Esophagus squamous epithelium (tissue), 5 donors: ENCODE measurements at regions not wholly inside any gene's neighbourhood (a gene's known extent, or its start where the extent isn't known, plus 50 kb on each side); places are given as distances from the start of the nearest gene placed in this dataset.

ENCODE experiments used
- DNase-seq: peaks from one replicate; lab custom pipeline; 2025; lab: John Stamatoyannopoulos, UW
- H3K27ac ChIP-seq, 4 donors: fragments of 200-600 bp; sonication (generic); one replicate each; pipeline ENCODE4 v1.5.1; 2016 to 2019; ENCODE audit warnings: mild to moderate bottlenecking in 1 of 4
- H3K27me3 ChIP-seq, 4 donors: fragments of 200-600 bp; sonication (generic); 1 replicate in 3 of 4; 2 replicates in 1 of 4; pipeline versions ENCODE4 v1.5.1 to v1.6.0; 2017 to 2021; ENCODE audit warnings: antibody characterized with exemption in 1 of 4
- H3K36me3 ChIP-seq, 3 donors: fragments of 200-600 bp; sonication (generic); one replicate each; pipeline ENCODE4 v1.5.1; 2016 to 2019
- H3K4me1 ChIP-seq, 3 donors: fragments of 200-600 bp; sonication (generic); one replicate each; pipeline ENCODE4 v1.5.1; 2017 to 2019
- H3K4me3 ChIP-seq, 4 donors: fragments of 200-600 bp; sonication (generic); 1 replicate in 3 of 4; 2 replicates in 1 of 4; pipeline ENCODE4 v1.5.1; 2016 to 2019; ENCODE audit warnings: mild to moderate bottlenecking in 2 of 4, moderate library complexity in 1 of 4
- H3K9me3 ChIP-seq, 3 donors: fragments of 200-600 bp; sonication (generic); one replicate each; pipeline ENCODE4 v1.5.1; 2016 to 2019
- CTCF ChIP-seq, 6 experiments: fragments of 450-650 bp in 4 of 6; fragments of 200-600 bp in 2 of 6; sonication (generic) in 2 of 6; IDR thresholded peaks; one replicate each; pipeline ENCODE4 v1.5.1; 2016 to 2019; ENCODE audit warnings: antibody characterized with exemption in 6 of 6, mild to moderate bottlenecking in 4 of 6, moderate library complexity in 4 of 6
- POLR2A ChIP-seq, 4 donors: fragments of 450-650 bp; IDR thresholded peaks; one replicate each; pipeline ENCODE4 v1.6.1; 2017; ENCODE audit warnings: antibody characterized with exemption in 4 of 4, mild to moderate bottlenecking in 4 of 4, moderate library complexity in 3 of 4
- WGBS, 2 donors: methylation state at CpG; one replicate each; pipeline ENCODE4 v1.1.5; 2018; 5-methylcytosine and 5-hydroxymethylcytosine counted together
- intact Hi-C: fragments of 100-400 bp; cut with DNase I; formaldehyde crosslinking; loops from one replicate; pipeline ENCODE4 v1.15.0; 2022
- donor health status: DM: yes; HTN: yes; CAD: no.

- Histone ChIP-seq H3K9me3 (no peaks in the 10 kb centered on the region), H3K4me1 (no peaks in the 10 kb centered on the region), H3K4me3 (no peak overlapping the region), H3K27ac (no peak overlapping the region), H3K27me3 (peaks cover 0 to 46% (median 0%) of the 10 kb centered on the region in 4 donors), H3K36me3 (no peaks in the 10 kb centered on the region)
- 45 to 70% methylated on average over 8 of the region's 8 CpGs for WGBS, 2 donors
- TF ChIP-seq CTCF (IDR thresholded peaks at IDR 0.05) (no peak), POLR2A (IDR thresholded peaks at IDR 0.05) (no peak)
- intact Hi-C loops = no loop called here
- no peak for DNase-seq
Measured at GRCh38 chr1:11421443-11421842, 57.5 kb upstream of the DISP3 start.

- DNase-seq = no peak
- no peaks in the 10 kb centered on the region for H3K9me3 ChIP-seq
- WGBS, 2 donors = 58 to 66% methylated on average over 7 to 9 of the region's 9 CpGs
- H3K36me3 ChIP-seq = no peaks in the 10 kb centered on the region
- no peak overlapping the region for H3K27ac ChIP-seq
- no peak overlapping the region for H3K4me3 ChIP-seq
- no peak for TF ChIP-seq CTCF (IDR thresholded peaks at IDR 0.05)
- TF ChIP-seq POLR2A (IDR thresholded peaks at IDR 0.05) = no peak
- no peaks in the 10 kb centered on the region for H3K4me1 ChIP-seq
- intact Hi-C loops = no loop called here
- peaks cover 0 to 36% (median 0%) of the 10 kb centered on the region in 4 donors for H3K27me3 ChIP-seq
Measured at GRCh38 chr1:11422686-11423085, 56.3 kb upstream of the DISP3 start.

- intact Hi-C loops = no loop called here
- no peak for DNase-seq
- Histone ChIP-seq H3K4me3 (no peak overlapping the region), H3K36me3 (no peaks in the 10 kb centered on the region), H3K9me3 (no peaks in the 10 kb centered on the region), H3K27me3 (peaks cover 0 to 27% (median 0%) of the 10 kb centered on the region in 4 donors), H3K4me1 (no peaks in the 10 kb centered on the region), H3K27ac (no peak overlapping the region)
- TF ChIP-seq CTCF (IDR thresholded peaks at IDR 0.05) = no peak
- no peak for TF ChIP-seq POLR2A (IDR thresholded peaks at IDR 0.05)
- WGBS, 2 donors = 57 to 81% methylated on average over 3 to 4 of the region's 4 CpGs
Measured at GRCh38 chr1:11426617-11427016, 52.3 kb upstream of the DISP3 start.

- no peaks in the 10 kb centered on the region for H3K9me3 ChIP-seq
- intact Hi-C loops = no loop called here
- no peaks in the 10 kb centered on the region for H3K36me3 ChIP-seq
- no peak for TF ChIP-seq CTCF (IDR thresholded peaks at IDR 0.05)
- no peak for TF ChIP-seq POLR2A (IDR thresholded peaks at IDR 0.05)
- H3K4me1 ChIP-seq = no peaks in the 10 kb centered on the region
- 69 to 84% methylated on average over 5 to 13 of the region's 13 CpGs for WGBS, 2 donors
- no peak overlapping the region for H3K4me3 ChIP-seq
- H3K27me3 ChIP-seq = peaks cover 0 to 20% (median 0%) of the 10 kb centered on the region in 4 donors
- DNase-seq = no peak
- no peak overlapping the region for H3K27ac ChIP-seq
Measured at GRCh38 chr1:11428789-11429188, 50.2 kb upstream of the DISP3 start.
